Activated CD8-positive, alpha-beta memory T cell treated with anti-CD3 and anti-CD28 coated beads, Interleukin-2, amount 50 U/mL, for 48 hours (primary cell): ENCODE measurements at regions not wholly inside any gene's neighbourhood (a gene's known extent, or its start where the extent isn't known, plus 50 kb on each side); places are given as distances from the start of the nearest gene placed in this dataset.

ENCODE experiments used
- DNase-seq: peaks from one replicate; pipeline ENCODE4 v3.0.0-alpha.2; 2020

DNA sequence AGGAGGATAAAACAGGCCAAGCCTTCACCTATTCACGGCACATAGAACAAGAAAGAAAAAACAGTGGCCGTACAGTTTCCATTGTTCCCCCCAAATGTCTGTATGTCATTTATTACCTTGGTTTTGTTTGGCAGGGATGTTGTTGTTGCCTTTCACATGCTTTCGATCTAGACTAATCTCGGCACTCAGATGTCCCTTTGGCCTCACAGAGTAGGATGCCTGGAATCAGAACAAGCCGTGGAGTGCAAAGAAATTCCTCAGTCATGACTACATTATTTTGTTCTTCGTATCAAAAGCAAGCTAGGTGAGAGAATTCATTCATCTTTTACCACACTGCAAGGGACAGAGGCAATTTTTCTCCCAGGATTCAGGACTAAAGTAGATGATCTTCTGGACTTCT is 106.9 kb downstream of the SMIM20 start:
- no peak for DNase-seq

DNA sequence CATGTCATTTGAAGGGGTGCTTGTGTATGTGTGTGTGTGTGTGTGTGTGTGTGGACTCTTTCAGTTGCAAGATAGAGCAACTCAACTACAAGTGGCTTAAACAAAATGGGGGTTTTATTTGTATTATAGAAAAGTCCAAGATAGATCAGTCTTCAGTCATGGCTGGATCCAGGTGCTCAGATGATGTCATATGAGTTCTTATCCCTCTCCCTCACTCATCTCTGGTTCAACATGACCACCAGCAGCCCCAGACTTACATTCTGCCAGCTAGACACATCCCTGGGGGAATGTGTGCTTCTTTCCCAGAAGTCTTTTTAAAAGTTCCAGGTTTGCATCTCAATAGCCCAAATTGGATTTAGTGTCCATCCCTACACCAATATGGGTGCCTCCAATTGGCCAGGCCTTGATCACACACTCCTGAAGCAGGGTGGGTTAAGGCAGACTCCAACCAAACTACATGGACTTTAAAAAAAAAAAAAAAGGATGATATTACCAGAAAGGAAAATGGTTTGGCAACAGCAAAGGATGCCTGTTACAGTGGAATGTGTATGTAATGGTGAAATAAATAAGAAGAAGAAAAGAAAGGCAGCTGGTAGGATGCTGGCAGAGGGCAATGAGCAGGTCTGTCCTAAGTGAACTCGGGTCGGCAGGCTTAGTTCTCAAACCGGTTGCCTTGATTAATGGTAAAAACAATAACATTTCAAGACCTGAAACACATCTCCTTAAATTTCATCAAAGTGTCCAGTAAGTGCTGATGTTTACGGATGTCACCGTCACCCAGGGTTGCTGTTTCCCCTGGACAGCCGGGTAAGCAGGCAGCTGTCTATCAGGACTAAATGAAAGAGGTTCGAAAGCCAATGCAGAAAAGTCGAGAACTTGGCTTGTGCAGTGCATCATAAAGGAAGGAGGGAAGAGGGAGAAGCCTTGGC is 107.7 kb downstream of the SMIM20 start:
- DNase-seq: no peak

DNA sequence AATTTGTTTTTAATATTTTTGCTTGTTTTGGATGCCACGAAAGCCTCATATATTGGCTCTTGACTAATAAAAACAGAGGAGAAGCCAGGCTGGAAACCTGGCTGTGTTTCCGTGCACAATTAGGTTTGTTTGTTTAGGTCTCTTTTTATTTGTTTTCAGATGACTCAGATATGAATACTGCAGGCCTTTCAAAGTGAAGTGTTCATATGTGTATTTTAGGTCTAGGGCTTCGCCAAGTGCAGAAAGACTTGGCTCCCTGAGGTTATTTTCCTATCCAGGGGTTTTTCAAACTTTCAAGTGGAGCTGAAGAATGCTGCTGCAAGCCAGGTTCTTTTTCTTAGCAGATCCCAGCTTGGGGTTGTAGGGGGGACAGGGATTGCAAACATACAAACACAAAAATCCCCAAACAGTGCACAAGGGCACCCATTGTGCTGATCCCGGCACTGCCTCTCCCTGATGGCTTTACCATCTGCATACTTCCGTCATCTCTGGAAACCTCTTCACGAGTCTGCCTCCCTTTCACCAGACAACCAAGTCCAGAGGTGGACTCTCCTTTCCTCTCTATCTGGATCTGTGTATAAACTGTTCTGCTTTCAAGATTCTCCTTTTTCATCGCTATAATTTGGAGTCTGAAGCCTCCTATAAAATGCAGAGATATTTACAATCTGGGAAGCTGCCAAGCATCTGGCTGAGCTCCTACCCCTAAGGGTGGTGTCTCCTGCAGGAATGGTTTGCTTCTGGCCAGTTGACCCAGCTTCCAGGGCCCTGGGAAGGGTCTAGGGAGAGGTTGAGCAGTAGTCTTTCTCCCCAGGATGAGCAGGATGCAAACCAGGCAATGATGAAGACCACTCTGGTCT is 108.6 kb downstream of the SMIM20 start:
- DNase-seq: peak; percentile 30

DNA sequence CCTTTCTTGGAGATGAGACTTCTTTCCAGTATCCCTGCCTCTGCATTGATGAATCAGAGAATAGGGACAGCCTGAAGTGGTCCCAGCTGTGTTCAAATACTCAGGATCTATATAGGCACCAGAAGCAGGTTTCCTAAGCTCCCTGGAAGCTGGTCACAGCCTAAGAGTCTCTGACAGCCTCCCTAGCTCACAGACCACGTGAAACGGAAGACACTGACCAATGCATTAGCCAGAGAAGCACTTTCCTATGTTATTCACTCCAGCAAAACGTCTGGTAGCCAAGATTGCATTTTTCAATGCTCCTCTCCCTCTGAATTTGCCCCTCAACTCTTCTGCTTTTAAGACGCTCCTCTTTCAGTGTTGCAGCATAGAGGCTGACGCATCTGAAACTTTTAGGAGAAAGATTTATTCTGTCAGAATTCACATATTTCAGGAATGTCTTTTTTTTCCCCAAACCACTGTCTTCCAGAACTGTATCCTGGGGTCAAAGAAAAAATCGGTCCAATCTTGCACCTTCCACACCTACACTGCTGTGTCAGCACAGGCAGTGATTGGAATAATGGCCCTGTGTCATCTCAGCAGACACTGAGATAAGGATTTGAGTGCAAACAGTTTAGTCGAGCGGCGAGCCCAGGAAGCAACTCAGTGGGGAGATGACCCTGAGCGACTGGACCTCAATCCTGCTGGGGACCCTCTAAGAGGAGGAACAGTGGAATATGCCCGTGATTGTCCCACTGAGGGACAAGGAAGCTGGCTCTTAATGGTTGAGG is 109.4 kb downstream of the SMIM20 start:
- peak; percentile 18 for DNase-seq

DNA sequence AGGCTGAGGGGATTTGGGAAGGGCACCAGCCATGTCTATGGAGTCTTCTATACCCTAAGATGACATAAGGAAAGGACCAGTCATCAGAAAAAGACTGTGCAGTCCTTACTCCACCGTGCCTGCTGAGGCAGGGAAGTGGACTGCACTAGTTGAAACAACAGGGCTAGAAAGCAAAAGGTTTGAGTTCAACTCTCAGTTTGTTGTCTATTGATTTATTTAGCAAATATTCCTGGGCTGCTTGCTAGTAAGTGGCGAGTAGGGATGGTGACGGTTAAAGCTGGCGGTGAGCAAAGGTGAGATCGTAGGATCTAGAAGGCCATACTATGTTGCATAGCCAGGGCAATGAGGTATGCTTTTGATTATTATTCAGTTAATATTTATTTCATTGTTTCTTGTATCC is 110.1 kb downstream of the SMIM20 start:
- peak; percentile 17 for DNase-seq

DNA sequence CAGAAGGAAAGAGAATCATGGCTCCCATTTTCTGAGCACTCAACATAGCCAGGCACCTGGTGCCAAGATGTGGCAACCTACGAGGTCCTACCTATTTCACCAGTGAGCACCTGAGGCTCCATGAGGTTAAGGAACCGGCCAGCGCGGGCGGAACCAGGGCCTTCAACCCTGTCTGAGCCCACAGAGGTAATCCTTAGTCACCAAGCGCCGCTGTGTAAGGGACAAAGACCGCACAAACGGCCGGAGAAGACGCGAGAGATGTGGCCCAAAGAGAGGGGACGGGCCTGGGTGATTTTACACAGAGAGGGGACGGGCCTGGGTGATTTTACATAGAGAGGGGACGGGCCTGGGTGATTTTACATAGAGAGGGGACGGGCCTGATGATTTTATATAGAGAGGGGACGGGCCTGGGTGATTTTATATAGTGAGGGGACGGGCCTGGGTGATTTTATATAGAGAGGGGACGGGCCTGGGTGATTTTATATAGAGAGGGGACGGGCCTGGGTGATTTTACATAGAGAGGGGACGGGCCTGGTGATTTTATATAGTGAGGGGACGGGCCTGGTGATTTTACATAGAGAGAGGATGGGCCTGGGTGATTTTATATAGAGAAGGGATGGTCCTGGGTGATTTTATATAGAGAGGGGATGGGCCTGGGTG is 114.2 kb downstream of the SMIM20 start:
- DNase-seq: peak; percentile 37

DNA sequence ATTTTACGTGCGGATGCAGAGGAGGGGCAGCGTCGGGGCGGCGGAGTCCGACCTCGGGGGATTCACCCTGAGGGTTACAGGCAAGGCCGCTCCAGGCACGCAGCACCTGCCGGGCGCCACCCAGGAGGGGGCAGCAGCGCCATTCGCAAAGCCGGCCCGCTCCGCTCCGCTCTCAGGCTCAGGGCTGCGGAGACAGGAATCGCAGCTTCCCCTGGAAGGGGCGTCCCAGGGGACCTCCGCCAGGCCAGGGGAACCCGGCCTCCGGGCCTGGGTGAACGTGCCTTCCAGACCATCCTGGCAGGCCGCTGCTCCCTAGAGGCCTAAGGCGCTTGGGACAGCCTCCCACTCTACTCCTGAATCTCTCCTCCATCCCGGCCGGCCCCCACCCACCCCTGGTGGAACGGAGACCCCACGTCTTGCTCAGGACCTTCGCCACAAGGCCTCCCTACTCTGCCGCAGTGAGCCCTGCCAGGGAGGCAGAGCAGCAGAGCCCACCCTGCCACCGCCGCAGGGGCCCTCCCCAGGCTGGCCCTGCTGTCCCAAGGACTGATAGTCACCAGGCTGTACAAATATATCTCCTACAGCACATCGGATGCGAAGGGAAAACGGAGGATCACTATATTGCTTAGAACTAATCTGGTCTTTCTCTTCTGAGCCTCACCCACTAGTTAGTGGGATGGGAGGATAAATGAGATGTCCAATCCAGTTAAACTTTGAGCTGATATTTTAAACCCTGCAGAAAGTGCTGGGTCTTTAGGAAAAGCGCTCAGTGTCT is 115.0 kb downstream of the SMIM20 start:
- peak; percentile 90 for DNase-seq

DNA sequence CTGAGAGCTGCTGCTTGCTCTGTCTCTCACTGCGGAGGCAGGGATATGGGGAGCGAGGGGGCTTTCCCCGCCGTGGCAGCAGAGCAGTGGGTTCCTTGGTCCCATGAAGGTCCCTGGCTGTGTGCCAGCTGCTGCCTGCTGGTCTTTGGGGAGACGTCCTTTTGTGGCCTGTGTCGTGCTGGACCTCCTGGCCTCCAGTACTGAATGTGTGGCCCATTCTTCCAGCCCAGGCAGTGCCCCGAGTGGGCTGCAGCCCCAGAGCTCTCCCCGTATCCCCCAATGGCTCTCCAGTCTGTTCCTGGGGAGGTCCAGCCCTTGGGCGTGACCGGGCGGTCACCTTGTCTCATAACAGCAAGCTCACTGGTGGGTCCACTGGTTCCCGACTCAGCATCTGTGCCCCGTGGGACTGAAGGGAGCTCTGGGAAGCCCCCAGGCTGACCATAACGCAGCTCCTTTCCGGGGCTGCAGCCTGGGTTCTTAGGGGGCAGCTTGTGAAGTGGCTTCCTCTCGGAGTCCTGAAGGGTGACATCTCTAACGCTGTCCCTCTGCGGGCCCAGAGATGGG is 115.6 kb downstream of the SMIM20 start:
- no peak for DNase-seq

DNA sequence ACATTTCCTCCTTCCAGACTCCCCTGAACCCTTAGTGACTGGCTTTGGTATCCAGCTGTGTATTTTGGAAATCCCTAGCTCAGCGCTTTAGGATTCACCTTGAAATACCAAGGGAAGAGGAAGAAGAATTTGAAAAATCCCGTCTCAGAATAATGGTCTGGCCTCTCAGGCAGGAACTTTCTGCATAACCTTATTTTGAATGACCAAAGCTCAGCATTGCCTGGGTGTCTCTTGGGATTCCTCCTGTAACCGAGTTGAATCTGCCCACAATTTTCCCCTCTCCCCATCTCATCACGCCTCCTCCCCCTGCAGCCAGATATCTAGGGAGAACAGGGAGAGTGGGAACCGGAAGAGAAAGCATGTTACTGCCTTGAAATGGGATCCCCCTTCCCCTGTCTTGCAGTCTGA is 116.2 kb downstream of the SMIM20 start:
- no peak for DNase-seq

DNA sequence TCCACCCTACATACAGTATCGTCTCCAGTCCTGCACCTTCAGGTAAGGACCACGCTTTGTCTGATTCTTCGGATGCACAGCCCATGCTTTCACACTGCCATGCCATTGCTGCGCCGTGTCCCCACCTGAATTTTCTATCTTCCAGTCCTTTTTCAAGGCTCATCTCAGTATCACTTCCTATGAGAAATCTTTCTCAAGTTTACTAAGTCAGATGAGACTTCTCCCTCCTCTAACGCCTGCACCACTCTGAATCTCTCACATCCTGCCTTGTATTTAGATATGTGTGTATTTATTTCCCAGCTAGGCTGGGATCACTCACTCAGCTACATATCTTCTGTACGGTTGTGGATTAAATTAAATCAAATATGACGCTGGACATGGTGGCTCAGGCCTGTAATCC is 116.8 kb downstream of the SMIM20 start:
- no peak for DNase-seq

DNA sequence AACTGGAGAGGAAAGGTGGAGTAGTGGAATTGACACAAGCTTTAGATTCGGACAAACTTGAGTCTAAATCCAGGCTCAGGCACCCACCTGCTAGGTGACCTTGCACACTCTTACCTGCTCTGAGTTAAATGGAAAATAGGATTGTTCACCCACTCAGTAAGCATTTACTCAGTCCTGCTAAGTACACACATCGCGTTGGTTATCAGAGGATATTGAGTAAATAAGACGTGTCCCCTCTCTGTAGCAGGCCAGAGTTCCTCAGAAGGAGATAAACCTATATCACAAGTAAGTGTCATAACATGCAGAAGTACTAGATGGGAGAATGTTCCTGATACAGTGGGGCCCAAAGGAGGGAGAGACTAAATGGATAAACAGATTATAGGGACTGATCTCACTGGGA is 117.7 kb downstream of the SMIM20 start:
- no peak for DNase-seq

DNA sequence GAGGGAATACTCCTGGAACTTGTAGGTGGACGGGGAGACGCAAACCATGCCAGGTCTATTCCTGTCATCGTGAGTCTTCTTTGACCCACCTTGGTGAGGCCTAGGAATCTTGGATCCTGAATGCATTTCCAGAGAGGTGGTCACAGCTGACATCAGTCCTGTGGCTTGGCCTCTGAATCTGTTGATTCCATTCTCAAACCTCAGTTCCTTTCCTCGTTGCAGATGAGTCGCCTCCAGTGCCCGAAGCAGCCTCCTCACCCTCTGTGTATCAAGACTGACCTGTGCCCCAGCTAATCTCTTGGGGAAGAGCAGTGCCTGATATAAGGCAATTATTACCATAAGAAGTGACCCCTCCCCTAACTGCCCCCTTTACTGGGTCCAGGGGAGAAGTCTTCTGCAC is 118.1 kb downstream of the SMIM20 start:
- no peak for DNase-seq

DNA sequence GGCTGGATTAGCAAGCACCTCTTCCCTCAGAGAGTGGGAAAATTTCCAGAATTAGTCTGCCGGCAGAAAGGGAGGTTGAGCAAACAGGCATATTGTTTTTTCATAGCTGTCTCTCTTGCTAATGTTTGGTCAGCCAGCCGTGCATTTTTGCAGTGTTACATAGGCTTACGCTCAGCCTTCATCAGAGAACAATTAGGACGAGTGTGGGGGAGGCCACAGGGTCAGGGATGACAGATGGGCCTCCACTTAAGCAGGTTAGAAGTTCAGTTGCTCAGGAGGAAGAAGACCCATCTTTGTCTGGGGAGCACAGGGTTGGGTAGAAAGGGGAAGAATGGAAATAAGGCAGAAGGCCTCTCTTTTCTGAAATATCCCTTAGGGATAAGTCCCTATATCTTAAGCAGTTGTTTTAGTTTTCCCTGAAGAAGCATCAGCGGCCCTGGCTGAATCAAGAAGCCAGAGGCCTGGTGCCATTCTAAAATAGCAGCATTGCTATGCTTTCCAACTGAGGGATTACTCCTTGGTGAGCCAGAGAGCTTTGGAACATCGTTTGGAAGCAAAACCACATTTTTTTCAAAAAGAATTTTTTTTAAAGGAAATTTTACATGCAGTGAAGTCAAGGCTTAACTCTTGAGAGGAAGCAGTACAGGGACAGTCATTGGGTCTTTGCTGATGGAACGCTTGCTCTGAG is 118.8 kb downstream of the SMIM20 start:
- no peak for DNase-seq

DNA sequence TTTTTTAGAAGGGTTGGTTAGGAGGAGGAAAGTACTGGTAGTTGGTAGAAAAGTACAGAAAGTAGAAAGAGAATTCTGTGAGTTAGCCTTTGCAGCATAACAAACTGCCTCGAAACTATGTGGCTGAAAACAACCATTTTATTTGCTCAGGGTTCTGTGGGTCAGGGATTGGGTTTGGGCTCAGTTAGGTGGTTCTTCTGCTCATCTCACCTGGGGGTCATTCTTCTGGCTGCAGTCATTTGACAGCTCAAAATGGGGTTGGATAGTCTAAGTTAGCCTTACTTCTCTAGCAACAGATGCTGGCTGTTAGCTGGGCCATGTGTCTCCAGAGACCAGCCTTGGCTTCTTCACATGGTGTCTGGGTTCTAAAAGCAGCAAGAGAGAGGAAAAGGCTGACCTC is 119.4 kb downstream of the SMIM20 start:
- no peak for DNase-seq

DNA sequence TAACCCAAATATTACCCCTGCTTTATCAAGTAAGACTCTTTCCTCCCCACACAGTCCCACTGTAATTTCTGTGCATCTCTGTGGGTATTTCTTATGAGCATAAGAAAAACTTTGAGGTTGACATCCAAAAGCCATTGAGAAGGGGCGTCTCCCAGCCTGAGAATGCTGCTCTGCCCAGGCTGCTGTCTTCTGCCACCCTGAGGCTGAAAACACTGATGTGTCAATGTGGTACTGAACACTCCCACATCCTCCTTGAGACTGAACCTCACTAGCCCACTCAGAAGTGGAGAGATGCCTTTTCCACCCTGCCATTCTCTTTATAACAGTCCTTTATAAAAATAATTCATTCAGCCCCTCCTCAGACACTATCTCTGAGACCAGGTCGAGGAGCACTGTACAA is 120.8 kb downstream of the SMIM20 start:
- no peak for DNase-seq

DNA sequence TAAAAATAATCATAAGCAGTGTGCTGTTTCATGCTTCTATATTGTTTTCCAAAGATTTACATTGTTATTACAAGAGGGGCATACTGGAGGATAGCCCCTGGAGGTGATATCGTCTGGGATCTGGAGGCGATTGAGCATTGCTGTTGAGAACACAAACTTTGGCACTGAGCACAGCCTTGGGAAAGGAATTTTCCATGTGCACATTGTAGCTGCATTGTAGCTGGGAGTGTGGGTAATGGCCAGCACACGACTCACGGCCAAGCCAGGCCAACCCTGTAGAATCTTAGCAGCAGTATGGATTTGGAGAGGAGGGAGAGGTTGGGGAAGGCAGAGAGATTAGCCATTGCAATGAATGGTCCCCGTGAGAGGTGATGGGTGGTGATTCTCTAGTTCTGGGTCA is 121.9 kb downstream of the SMIM20 start:
- DNase-seq: no peak

DNA sequence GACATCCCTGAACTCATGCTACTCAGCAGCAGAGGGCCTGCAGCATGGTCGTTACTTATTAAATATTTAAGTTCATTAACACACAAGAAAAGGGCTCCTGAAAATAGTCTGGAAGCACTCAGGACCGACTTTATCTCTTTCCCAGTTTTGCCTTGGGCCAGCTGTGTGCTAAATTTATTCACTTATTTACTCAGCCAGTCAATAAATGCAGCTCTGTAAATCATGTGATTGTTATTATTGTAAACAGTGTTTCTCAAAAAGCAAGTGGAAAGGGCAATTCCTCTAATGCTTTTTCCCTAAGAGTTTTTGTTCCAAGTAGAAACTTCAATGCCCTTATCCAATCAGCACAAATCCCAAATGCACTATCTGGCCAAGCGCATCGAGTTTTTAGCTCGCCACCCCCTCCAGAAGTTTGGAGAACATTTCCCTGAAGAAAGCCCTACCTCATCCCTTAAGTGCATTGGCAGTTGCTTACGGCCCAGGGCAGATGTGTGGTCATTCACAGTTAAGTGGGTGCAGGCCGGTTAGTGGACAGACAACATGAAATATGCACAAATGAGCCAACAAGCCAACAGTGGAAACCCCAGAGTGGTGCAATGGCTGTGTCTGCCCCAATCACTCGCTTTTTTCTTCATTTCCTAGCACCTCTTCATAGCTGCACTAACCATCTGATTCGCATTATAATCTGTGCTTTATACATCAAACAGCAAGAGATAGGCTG is 125.8 kb downstream of the SMIM20 start:
- no peak for DNase-seq

DNA sequence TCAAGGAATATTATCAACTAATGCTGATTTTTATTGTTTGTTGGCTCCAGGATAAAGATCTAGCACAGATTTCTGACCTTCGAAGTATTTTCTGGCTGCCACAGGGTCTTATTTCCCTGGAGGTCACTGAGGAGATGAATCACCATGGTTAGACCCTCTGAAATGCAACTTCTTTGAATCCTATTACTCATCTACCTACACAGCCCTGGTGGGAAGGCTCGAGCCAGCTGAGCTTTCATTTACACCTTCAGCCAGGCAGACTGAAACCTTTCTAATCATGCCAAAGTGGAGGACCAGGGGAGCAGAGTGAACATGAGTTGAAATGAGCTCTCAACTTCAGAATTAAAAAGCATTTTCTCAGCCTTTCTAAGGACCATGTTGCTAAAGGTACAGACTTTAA is 130.5 kb downstream of the SMIM20 start:
- DNase-seq: no peak

DNA sequence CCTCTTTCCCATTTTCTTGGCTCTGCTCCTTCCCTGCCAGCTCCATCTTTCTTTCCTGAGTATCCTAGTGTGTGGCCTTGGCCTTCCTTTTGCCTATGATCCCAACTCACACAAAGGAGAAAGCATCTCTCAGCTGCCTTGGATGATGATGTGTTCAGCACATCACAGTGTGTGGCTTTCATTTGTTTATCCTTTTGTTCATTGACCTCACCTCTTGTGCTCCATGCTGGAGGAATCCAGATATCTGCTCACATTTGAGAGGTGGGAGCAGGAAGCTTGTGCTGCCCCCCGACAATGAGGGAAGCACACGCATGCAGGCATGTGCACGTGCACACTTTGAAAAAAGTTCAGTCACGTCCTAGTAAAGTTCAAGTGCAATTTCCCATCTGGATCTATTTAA is 131.0 kb downstream of the SMIM20 start:
- DNase-seq: no peak

DNA sequence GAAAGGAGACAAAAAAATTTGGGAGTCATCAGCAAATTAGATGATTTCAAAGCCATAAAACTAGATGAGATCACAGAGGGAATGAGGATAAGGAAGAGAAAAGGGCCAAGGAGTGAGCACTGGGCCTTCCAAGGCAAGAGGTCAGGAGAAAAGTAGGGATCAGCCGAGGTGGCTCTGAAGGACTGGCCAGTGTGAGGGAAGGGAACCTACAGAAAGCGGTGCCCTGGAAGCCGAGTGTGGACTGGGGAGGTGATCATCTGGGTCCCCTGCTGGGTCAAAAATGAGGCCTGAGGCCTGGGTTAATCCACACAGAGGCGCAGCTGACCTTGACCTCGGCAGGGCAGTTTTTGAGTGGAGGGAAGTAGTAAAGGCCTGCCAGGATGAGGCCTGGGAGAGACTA is 133.8 kb downstream of the SMIM20 start:
- no peak for DNase-seq
